Inflammatory macrophage (primary cell): ENCODE measurements at regions not wholly inside any gene's neighbourhood (a gene's known extent, or its start where the extent isn't known, plus 50 kb on each side); places are given as distances from the start of the nearest gene placed in this dataset.
"Not testable (repeated sequence)": the region's sequence is repeated elsewhere in the genome, so short reads cannot be mapped to it uniquely, and the experiment has no call there.

Experiments
- DNase-seq, 2 donors: peaks; one replicate each; pipeline ENCODE4 v3.0.0-alpha.2; 2020 to 2022

DNA sequence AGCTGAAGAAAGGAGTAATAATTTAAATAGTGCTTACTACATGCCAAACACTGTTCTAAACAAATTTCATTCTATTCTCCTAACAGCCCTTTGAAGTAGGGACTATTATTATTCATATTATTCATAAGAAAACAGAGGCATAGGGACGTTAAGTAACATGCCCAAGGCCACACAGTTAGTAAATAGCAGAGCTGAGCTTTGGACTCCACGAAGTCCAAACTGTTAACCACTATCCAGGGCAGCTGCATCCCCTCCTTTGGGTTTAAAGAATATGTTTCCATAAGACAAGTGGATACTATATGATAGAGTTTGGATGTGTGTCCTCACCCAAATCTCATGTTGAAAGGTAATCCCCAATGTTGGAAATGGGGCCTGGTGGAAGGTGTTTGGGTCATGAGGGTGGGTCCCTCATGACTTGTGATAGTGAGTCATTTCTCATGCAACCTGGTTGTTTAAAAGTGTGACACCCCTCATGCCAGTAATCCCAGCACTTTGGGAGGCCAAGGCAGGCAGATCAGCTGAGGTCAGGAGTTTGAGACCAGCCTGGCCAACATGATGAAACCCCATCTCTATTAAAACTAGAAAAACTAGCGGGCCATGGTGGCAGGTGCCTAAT is 144.0 kb upstream of the CXADR start:
- DNase-seq, result no peak

DNA sequence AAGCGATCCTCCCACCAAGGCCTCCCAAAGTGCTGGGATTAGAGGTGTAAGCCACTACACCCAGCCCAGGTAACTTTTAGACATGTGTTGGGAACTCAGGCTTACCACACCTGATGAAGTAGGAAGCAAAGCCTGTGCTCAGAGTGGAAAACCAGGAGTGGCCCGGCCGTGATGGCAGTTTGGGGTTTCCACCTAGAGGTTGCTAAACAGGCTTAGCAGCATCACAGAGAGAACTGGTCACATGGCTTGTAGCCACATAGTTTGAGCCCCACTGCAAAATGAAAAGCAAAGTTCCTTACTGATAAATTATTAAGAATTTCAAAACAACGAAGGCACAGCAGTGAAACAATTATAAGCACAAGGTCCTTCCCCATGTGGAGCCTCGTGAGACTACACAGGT is 142.6 kb upstream of the CXADR start:
- no peak for DNase-seq

DNA sequence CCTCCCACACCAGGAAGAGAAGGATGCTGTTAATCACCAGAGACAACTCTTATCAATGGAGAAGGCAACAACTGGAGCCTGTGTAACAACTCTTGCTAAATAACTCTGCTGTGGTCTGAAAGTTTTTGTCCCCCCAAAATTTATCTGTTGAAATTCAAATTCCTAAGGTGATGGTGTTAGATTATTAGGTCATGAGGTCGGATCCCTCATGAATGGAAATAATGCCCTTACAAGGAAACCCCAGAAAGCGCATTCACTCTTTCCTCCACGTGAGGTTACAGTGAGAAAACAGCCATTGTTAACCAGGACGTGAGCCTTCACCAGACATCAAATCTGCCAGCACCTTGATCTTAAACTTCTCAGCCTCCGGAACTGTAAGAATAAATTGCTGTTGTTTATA is 141.9 kb upstream of the CXADR start:
- no peak for DNase-seq

DNA sequence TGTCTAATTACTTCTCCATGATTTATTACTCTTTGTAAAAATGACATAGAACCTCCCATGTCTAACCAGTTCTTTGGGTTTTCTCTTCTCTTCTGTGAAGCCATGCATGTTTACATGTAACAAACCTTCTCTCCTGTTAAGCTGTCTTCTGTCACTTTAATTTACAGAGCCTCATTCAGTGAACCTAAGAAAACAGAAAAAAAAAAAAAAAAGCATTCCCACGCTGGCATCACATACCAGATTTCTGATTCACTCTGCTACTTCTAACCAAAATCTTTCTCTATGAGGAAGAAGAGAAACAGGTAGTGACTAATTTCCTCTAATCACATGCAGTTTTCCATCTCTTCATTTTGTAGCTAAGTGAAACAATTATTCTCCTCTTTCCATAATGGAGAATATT is 141.4 kb upstream of the CXADR start:
- DNase-seq, result no peak

DNA sequence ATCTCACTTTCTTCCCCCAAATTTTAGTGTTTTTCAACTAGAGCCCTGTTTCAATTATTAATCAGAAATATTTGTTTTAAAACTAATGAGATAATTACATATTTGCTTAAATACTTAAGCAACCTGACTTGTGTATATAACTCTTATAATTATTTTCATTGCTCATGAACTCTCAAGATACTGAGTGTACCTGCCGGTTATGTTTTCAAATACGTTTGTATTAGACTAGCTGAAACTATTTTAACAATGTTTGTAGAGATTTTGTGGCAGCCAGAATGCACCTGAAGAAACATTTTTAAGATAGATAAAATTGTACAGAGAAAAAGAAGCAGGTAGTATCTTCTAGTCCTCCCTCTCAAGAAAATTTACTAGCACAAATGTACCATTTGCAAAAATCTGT is 140.6 kb upstream of the CXADR start:
- DNase-seq, result no peak

DNA sequence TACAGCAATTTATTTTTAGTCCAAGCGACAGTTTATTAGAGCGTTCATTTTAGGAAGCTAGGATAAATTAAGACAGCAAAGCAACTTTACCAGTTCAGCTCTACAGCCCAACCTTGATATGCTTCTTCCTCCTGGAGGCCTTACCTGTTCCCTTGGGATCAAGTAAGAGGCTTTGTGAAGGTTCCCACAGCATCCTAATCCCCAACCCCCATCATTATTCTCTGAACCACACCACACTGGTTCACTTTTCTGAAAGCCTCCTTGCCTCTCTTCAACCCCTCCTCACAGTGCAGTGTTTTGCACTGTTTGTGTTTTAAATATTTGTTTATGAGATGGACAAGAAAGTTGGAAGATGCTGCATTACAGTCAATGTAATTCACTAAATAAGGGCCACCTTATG is 126.3 kb upstream of the CXADR start:
- no peak for DNase-seq

DNA sequence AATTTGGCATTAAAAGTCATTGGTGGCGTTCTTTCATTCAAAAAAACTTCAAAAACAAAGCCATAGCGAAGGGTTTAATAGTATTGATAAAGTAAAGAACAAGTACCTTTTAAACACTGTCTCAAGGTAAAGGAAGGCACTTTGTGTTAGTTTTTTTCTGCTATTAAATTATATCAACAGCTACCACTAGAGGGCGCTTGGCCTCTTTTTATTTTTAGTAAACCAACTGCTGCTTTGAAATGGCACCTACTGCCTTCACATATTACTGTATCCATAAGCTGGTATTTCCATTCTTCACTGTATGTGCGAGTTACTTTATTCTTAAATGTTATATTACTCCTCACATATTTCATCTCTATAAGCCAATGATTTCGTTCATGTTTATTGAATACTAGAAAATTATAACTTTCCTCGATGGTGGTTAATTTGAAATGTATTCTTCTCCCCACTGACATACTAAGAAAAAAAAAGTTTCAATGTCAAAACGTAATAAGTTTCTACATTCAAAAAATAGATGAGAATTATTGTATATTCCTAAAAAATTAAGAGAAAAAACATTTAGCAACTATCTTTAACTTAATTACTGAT is 125.7 kb upstream of the CXADR start:
- DNase-seq, result peak; percentile 62 to 76

DNA sequence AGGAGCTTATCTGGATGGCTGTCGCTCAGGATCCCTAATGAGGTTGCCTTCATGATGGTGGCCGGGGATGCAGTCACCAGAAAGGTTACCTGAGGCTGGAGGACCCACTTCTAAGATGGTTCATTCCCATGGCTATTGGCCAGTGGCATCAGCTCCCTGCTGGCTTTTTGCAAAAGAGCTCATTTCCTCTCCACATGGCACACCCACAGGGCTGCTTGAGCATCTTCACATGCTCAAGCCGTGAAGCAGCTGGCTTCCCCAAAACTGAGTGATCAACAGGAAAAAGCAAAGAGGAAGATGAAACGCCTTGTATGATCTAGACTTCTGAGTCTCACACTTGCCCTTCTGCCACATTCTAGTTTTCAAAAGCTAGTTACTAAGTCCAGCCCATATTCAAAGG is 124.6 kb upstream of the CXADR start:
- DNase-seq, result peak; percentile 63 to 83

DNA sequence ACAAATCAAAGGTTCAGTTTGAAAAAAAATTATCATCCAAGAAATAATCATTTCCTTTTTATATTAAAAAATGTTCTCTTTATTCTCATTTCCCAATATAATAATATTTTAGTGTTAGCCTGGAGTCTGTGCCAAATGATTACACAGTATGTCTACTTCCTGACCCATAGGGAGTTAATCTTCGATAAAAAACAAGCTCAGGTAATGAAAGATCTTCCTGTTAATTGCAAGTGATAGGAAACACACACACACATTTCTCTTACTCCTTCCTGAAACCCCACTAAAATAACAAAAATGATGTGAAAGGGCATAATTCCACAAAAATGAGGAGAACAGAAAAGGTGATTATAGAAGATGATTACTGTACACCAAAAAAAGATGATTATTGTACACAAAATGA is 123.5 kb upstream of the CXADR start:
- DNase-seq, result no peak

DNA sequence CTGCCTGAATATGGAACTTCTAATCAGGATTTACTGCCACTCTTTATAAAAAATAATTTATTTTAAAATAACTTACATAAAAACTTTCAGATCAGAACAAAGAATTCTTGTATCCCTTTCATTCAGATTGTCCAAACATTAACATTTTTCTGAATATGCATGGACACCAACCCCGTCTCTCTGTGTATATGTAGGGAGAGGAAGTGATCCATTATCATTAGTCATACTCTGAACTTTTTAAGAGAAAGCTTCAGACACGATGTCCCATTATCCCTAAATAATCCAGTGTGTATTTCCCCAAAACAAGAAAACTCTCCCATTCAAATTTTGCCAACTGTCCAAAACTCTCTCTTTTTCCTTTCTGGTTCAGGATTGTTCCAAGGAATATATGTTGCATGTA is 122.3 kb upstream of the CXADR start:
- no peak for DNase-seq

DNA sequence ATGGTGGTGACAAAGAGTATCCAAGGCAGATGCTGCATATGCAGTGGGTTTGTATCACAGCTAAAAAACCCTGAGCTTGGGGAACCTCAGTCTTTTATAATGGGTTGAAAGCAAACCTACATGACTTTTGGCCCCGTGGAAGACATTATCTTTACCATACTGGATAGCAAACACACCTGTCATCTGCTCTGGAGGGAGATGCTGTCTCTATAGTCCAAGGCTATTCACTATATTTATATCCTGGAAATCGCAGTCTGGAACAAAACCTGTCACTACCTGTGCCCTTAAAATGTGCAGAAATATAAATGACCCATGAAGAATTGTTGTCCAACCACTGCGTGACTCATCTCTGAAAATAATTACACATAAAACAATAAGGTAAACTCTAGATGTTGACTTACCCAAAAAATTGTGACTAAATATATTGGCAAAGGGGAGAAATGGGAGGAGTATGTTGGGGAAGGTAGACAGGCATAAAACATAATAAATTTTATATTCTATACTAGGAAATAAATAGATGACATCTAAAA is 121.0 kb upstream of the CXADR start:
- DNase-seq, result no peak

DNA sequence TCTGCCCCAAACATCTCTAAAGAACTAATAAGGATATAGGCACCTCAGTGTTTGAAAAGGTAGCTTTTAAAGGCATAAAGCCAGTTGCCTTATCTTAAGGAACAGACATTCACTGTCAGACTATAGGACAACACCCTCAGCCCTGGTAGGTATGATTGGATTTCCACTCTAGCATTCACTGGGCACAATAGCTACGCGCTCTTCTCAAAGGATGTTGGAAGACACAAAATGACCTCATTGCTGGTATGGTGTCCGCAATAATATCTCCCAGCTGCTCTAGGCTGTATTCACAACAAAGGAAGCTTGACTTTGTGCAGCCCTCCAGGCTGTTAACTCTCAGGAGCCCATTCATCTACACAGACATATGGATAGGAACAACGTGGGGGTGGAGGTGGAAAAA is 119.4 kb upstream of the CXADR start:
- no peak for DNase-seq

DNA sequence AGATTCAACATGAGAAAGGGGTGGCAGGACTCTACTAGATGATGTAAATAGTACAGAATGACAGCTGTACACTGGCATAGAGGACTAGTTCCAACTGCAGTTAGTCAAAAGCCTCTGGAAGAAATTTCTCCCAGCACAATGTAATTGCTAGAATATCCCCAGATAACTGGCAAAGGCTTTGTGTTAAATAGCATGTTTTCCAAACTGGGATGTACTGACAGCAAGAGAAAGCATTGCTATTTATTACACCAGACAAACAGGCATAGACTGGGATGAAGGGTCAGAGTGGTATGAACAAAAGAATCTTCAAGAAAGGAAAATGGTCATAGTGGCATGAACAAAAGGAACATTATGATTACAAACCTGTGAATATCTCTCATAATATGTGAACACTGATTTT is 115.9 kb upstream of the CXADR start:
- no peak for DNase-seq

DNA sequence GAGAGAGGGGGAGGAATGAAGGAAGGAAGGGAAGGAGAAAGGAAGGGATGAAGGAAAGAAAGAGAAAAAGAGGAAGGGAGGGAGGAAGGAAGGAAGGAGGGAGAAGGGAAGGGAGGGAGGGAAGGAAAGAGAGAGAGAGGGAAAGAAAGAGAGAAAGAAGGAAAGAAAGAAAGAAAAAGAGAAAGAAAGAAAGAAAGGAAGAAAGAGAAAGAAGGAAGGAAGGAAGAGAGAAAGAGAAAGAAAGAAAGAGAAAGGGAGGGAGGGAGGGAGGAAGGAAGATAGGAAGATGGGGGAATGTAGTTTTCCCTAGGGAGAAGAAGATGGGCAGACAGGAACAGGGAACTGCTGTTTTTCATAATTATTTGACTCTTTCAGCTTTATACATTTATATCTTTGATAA is 115.1 kb upstream of the CXADR start:
- no peak for DNase-seq

DNA sequence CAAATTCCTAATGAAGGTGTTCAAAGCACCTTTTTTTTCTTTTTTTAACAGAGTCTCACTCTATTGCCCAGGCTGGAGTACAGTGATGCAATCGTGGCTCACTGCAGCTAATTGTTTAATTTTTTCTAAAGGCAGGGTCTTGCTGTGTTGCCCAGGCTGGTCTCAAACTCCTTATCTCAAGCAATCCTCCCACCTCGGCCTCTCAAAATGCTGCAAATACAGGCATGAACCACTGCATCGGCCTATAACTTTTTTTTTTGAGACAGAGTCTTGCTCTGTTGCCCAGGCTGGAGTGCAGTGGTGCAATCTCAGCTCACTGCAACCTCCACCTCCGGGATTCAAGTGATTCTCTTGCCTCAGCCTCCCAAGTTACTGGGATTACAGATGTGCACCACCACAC is 113.9 kb upstream of the CXADR start:
- not testable (repeated sequence) for DNase-seq

DNA sequence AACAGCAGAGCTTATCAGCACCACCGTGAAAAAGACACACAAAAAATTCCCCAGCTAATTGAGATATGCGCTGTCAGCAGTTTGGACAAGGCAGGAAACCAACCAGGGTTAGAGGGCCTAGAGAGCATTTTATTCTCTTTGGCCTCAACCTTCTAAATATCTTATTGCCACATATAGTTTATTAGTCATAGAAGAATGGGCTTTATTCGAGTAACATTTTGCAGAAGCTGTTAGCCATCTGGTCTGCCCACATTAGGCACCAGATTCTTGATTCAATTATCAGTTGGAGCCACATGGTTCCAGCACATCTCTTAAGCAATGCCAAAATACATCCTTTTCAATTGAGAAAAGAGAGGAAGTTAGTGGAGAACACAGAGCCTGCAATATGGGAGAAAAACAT is 109.9 kb upstream of the CXADR start:
- DNase-seq, result peak; percentile 65 to 72

DNA sequence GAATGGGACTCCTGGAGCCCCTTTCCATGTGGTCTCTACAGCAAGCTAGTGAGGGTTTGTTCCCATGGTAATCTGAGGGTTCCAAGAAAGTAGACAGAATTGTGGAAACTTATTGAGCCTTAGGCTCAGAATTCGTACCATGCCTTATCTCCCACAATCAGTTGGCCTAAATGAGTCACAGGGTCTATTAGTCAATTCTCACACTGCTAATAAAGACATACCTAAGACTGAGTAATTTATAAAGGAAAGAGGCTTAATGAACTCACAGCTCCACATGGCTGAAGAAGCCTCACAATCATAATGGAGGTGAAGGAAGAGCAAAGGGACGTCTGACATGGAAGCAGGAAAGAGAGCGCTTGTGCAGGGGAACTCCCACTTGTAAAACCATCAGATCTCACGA is 106.6 kb upstream of the CXADR start:
- DNase-seq, result no peak

DNA sequence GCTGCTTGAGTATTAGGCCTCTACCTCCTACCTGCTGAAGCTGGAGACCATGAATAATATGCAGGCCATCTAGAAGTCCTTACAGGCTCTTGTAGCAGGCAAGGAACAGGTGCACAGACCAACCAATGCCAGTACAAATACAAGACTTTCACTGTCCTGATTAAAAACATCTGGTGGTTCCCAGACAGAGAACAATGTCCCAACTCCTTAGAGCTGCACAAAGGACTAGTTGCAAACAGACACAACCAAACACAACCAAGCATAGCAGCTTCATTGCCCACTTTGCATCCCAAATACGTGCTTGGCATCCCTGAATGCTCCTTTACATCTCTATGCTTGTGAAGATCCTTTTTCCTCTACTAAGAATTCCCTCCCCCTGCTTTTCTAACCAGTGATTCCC is 98.1 kb upstream of the CXADR start:
- DNase-seq, result no peak

DNA sequence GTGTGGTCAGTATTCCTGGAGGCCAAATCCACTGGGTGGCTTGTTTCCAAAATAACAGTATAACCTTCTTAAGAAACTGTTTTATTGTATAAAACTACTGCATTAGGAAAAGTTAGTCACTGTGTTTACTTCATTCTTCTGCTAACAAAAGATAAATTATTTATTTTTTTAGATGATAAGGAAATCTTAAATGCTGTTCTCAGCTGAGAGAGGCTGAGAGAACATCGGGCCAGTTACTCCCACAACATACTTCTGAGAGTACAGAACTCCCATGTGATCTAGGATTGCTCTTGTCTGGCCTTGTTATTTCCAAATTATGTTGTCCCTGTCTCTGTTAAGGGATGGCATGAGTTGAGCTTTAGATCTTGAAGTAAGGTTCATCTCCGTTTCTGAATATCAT is 96.7 kb upstream of the CXADR start:
- no peak for DNase-seq

DNA sequence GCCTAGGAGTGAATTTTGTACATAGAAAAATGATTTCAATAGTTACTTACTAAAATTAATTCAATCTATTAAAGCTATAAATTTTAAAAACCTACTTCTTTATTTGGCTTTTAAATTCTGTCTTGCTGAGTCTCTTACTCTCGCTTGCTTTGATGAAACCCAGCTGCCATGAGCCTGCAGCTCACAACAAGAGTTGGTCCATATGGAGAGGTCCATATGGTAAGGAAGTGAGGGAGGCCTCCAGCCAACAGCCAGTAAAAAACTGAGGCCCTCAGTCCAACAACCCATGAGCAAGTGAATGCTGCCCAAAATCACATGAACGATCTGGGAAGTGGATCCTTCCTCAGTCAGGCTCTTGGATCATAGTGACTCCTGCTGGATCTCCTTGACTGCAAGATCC is 89.9 kb upstream of the CXADR start:
- no peak for DNase-seq

DNA sequence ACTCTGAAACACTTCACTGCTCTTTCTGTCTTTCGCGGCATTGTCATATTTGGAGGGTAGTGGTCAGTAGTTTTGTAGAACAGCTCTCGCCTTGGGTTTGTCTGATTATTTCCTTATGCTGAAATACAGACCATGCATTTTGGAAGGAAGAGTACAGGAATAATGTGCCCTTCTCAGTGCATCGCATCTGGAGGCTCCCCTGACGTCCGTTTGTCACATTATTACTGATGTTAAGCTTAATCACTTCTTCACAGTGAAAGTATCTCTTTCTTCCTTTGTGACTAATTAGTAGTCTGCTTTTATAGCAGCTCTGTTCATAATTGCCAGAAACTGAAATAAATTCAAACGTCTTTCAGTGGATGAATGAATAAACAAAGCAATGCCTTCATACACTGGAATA is 85.7 kb upstream of the CXADR start:
- no peak for DNase-seq

DNA sequence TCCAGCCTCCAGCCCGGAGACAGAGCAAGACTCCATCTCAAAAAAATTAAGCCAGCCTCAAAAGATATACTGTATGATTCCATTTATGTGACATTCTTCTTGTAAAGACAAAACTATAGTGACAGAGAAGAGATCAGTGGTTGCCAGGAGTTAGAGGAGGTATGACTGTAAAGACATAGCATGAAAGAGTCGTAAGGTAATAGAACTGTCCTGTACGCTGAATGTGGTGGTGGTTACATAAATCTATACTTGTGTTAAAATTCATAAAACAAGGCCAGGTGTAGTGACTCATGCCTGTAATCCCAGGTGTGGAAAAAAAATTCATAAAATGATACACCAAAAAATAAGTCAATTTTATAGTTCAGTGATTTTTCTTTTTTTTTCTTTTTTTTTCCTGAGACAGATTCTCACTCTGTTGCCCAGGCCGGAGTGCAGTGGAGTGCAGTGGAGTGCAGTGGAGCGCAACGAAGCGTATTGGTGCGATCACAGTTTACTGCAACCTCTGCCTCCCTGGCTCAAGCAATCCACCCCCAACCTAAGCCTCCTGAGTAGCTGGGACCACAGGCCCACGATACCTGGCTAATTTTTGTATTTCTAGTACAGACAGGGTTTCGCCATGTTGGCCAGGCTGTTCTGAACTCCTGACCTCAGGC is 84.9 kb upstream of the CXADR start:
- no peak for DNase-seq

DNA sequence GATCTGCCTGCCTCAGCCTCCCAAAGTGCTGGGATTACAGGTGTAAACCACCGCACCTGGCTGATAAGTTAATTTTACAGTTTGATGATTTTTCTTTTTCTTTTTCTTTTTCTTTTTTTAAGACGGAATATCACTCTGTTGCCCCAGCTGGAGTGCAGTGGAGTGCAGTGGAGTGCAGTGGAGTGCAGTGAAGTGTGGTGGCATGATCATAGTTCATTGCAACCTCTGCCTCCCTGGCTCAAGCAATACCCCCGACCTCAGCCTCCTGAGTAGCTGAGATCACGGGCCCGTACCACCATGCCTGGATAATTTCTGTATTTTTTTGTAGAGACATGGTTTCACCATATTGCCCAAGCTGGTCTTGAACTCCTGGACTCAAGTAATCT is 84.4 kb upstream of the CXADR start:
- no peak for DNase-seq

DNA sequence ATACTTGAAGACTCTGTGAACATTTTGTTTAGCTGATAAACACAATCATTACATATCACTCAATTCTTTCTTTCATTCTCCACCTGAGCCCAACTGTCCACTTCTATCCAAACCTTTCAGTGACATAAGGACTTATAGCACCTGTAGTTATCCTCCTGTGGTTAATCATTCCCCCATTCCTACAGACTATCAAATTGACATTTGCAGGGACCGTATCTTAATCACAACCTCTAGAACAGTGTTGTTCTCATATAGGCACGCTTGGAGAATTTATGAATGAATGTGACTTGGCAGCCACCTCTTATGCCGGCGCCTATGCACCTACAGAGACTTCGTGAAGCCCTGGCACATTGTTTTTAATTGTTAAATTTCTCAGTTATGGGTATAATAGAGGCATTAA is 83.9 kb upstream of the CXADR start:
- DNase-seq, result no peak

DNA sequence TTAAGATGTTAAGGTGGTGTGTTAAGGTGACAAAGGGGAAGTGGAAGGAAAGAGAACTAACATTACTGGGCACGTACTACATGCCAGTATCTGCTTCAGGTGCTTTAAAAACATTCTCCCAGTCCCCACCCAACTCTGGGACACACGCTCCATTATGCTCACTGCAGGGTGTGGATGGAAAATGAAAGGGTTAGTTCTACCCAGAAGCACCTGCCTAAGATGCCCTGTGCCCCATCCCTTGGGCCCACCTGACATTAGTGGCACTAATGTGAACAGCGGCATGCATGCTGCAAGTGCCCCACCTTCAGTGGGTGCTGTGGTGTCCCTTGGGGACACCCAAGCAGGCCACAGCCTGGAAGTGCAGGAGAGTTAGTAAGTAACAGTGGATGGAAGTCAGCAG is 82.9 kb upstream of the CXADR start:
- no peak for DNase-seq
